Brain microvascular endothelial cell (primary cell): ENCODE measurements at regions not wholly inside any gene's neighbourhood (a gene's known extent, or its start where the extent isn't known, plus 50 kb on each side); places are given as distances from the start of the nearest gene placed in this dataset.

Experiments
- DNase-seq: peaks from one replicate; pipeline ENCODE4 v3.0.0-alpha.2; 2020
- H3K27ac ChIP-seq: fragments of 250-450 bp; sonication (Bioruptor Pico); 2 replicates; pipeline ENCODE4 v1.5.1; 2020; ENCODE audit warnings: mild to moderate bottlenecking, moderate library complexity
- H3K27me3 ChIP-seq: fragments of 250-450 bp; sonication (Bioruptor Pico); replicated peaks from 2 replicates; pipeline ENCODE4 v1.5.1; 2020; ENCODE audit warnings: mild to moderate bottlenecking
- H3K36me3 ChIP-seq: fragments of 250-450 bp; sonication (Bioruptor Pico); replicated peaks from 2 replicates; pipeline ENCODE4 v1.5.1; 2020; ENCODE audit warnings: mild to moderate bottlenecking
- H3K4me3 ChIP-seq: 2 replicates; pipeline ENCODE4 v1.5.1; 2011; ENCODE audit warnings: low read depth, mild to moderate bottlenecking, control low read depth, low read length, moderate library complexity
- CTCF ChIP-seq: IDR thresholded peaks from 2 replicates; pipeline ENCODE4 v1.5.1; 2011; ENCODE audit warnings: low read depth, mild to moderate bottlenecking, moderate library complexity, low read length, control low read depth, inconsistent platforms; ENCODE audit errors: missing control alignments
- in situ Hi-C: cut with HindIII; loops from 2 replicates; pipeline ENCODE4 v1.10.0; 2017; ENCODE audit warnings: low sequenced_read_pairs, low pct_ligation_motif_present

GRCh38 chr5:148774313-148774712 is 52.1 kb upstream of the ADRB2 start:
- DNase-seq, result no peak
- in situ Hi-C loops, result no loop called here
- no peak for TF ChIP-seq CTCF
- Histone ChIP-seq H3K27me3 (no peaks in the 10 kb centered on the region), H3K27ac (no peak overlapping the region), H3K36me3 (no peaks in the 10 kb centered on the region), H3K4me3 (no peak overlapping the region)

- Histone ChIP-seq H3K36me3 (no peaks in the 10 kb centered on the region), H3K4me3 (no peak overlapping the region), H3K27ac (no peak overlapping the region), H3K27me3 (no peaks in the 10 kb centered on the region)
- no peak for DNase-seq
- no peak for TF ChIP-seq CTCF
- in situ Hi-C loops, result no loop called here
These were observed 50.1 kb upstream of the ADRB2 start for GRCh38 chr5:148776261-148776660.
